GM18909 (cell line): ENCODE measurements at regions not wholly inside any gene's neighbourhood (a gene's known extent, or its start where the extent isn't known, plus 50 kb on each side); places are given as distances from the start of the nearest gene placed in this dataset.

ENCODE experiments used
- ATAC-seq: cut with Tn5 transposase; IDR thresholded peaks from one replicate; pipeline ENCODE4 v1.9.1; 2021; ENCODE audit warnings: mild to moderate bottlenecking; ENCODE audit not compliant: unreplicated experiment, poor library complexity

- ATAC-seq: no peak
Measured at GRCh38 chr3:113133140-113133539, 78.2 kb upstream of the BOC start.

GRCh38 chr3:113136071-113136470 is 75.3 kb upstream of the BOC start:
- ATAC-seq: no peak

- no peak for ATAC-seq
Measured at GRCh38 chr3:113136544-113136943, 74.8 kb upstream of the BOC start.

GRCh38 chr3:113138839-113139743 is 72.3 kb upstream of the BOC start:
- ATAC-seq: no peak

GRCh38 chr3:113140876-113141275 is 70.5 kb upstream of the BOC start:
- ATAC-seq: no peak

DNA sequence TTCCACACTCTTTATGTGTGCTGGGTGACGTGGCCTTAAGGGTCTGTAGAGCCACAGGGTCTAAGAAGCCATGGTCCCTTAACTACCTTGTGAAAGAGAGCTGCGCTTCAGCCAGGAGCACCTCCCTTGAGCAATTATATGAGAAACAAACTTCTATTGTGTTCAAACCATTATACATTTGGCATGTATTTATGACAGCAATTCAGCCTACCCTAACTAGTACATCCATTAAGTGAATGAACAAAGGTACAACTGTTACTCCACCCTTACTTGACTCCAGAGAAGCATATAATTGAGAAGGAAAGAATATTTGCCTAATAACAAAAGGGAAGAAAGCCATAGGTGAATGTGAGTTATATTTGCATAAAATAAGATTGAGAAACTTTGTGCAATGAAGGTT is 69.8 kb upstream of the BOC start:
- ATAC-seq: no peak

DNA sequence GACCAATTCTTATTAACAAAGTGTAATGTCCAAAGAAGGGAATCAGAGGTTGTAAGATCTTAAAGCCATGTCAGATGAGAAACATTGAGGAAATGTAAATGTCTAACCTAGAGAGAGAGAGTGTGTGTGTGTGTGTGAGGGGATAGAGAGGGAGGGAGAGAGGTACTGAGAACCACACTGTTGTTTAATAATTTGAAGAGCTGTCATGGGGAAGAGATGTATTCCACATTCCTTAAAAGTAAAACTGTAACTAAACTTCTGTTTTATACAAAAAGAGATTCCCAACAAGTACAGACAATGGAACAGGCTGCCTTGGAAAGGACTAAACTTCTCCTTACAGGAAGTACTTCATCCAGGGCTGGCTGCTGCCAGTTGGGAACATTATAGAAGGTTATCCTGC is 68.9 kb upstream of the BOC start:
- no peak for ATAC-seq

- ATAC-seq: no peak
Measured at GRCh38 chr3:113143353-113143752, 68.0 kb upstream of the BOC start.

DNA sequence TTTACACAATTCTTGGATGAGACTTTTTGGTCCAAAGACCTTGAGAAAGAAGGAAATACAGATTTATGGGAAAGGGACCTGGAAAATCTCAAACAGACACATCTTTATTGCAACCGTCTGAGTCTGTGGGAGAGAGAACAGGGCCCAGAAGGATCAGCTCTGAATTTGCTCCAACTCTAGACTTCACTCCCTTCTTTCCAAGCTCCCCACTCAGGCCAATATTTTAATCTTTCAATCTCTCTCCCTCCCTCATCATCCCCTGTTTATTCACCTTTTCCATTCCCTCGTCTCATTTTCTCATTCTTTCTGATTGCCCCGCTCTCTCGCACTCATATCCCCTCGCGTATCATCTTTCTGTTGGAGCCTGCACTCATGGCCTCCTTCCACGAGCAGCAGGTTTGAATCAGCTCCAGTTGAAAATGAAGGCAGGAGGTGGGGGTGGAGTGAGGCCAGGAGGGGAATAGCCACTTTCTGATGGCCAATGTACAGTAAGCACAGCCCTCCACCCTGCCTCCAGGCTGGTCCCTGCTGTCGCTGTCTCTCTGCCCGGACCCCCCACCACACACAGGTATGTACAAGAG is 63.6 kb upstream of the BOC start:
- no peak for ATAC-seq

DNA sequence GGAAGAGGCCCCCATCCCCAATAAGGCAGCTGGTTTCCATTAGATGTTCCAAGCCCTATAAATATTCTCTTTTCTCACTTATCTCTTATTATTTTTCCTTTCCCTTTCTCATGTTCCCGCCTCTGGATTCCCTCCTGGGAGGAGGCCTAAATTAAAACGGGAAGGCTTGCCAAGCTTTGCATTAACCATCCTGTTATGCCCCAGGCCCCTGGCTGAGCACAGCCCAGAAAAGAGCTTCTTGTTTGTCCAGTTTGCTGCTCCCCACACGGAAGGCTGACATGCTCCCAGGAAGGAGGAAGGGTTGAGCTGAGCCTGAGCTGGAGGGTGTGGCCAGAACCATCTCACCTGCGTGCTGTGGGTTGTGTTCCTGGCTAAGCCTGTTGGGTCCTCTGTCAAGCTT is 63.1 kb upstream of the BOC start:
- ATAC-seq: no peak

DNA sequence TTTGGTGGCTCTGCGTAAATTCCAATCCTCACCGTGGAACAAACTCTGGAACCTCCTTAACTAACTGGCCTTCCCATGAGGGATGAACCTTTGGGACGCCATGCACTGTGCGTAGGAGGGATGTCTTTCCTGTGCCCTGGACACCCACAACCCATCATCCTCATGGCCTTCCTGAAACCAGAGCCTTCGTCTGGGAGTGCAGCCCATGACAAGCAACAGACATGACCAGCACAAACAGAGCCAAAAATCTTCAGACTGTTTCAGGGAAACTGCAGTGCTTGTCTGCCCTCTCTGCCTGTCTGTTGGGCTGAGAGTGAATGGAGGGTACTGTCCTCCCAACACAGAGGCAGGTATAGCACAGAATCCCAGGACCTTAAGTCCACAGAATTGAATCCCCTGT is 61.1 kb upstream of the BOC start:
- ATAC-seq: no peak

DNA sequence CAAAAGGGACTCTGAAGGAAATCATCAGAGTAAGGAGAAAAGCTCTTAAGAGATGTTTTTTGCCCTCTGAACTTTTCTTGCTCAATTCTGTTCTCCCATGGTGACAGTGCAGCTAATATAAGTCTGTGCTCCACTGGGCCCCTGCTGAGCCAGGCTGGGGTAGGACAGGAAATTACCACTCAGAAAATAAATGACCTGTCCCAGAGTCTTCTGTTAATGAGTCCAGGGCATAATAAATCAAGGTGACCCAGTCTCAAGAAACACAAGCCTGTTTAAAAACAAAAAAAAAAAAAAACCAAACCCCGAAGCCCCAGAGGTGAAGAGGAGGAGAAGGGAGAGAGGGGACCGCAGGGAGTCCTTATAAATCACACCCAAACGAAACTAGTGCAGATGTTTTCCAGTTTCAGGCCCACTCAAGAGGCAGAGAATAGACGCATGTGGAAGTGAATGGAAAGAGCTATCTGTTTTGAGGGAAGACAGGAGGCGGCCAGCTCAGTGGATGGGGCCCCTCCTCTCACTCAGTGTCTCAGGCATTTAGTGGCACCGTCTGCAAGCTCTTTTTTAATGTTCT is 59.8 kb upstream of the BOC start:
- no peak for ATAC-seq

DNA sequence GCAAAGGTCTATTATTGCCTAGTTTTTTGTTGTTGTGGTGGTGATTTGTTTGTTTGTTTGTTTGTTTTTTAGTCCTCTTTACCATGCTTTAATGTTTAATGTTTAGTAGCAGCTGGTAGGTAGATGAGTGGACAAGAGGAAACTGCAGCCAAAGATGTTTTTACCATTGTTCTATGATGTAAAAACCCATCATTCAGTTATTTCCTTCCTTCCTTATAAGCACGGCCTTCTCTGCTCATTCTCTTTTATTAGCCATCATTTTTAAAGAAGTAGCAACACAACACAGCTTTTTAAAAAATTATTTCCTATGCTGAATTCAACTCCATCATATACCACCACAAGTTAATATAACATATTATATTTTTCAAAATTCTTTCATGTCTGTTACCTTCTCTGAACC is 58.5 kb upstream of the BOC start:
- no peak for ATAC-seq

GRCh38 chr3:113153499-113154107 is 57.8 kb upstream of the BOC start:
- ATAC-seq: peak; percentile 71

- no peak for ATAC-seq
Measured at GRCh38 chr3:113156816-113157333, 54.5 kb upstream of the BOC start.

DNA sequence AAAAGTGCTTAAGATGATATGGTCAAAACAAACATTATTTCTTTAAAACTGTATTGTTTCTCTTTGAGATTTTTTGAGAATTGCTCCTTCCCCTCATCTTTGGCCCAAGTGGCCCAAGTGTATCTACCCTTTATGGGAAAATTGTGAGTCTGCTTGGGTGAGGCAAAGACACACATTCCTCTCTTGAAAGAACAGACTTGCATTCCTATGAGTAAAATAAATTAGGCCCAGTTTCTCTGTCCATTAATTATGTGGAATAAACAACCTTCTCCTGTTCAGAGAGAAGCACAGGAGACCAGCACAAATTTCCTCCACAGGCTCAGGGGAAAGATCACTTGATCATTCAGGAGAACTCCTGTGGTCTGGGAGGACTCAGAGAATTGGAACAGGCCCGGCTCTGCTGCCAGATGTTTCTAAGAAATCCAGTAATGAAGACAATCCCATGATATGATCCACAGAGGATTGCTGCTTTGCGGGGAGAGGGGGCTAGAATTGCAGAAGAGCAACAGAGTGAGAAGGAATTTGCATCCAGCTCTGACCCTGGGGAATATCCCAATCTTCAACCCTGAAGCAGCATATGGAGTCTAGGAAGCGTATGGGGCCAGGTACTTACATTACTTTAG is 53.8 kb upstream of the BOC start:
- ATAC-seq: no peak

- ATAC-seq: no peak
Measured at GRCh38 chr3:113158171-113158570, 53.2 kb upstream of the BOC start.
